HepG2 (cell line): ENCODE measurements at regions not wholly inside any gene's neighbourhood (a gene's known extent, or its start where the extent isn't known, plus 50 kb on each side); places are given as distances from the start of the nearest gene placed in this dataset.

Source experiments
- ATAC-seq: fragments of 200-7000 bp; cut with Tn5 transposase; 3 replicates; pipeline ENCODE4 v1.9.1; 2020; ENCODE audit warnings: mild to moderate bottlenecking, moderate library complexity
- BruUV-seq: library from RNA; stranded (reverse); fragments of 400-500 nt; replicated peaks from 2 replicates; lab custom pipeline; 2021; lab: Mats Ljungman, UMichigan
- CTCF ChIA-PET: fragments of 300-600 bp; formaldehyde crosslinking; extraction: SDS; loops from one replicate; lab custom pipeline; 2021; ENCODE audit warnings: low total read pairs, inconsistent platforms, low intra/inter-chr PET ratio; lab: Yijun Ruan, JAX
- POLR2A ChIA-PET: fragments of 350-600 bp; sonication (Branson Sonifier 250); formaldehyde crosslinking; loops from one replicate; lab custom pipeline; 2020; ENCODE audit warnings: antibody characterized with exemption, inconsistent platforms; lab: Yijun Ruan, JAX
- DNase-seq: peaks from one replicate; pipeline ENCODE4 v3.0.0-alpha.2; 2015; ENCODE audit warnings: low spot score
- FAIRE-seq: peaks from 3 replicates; lab custom pipeline; 2011; peaks lifted over from hg19 to GRCh38; lab: Jason Lieb, UNC
- H2AFZ ChIP-seq: one replicate; pipeline ENCODE4 v1.6.1; 2011; ENCODE audit warnings: low read length, inconsistent platforms
- H3K27ac ChIP-seq: fragments of 300-600 bp; 3 replicates; pipeline ENCODE4 v1.8.0; 2011; ENCODE audit warnings: mixed run types, mild to moderate bottlenecking, mixed read lengths, low read length, inconsistent platforms; ENCODE audit not compliant: insufficient read depth; ENCODE audit errors: extremely low read length
- H3K27me3 ChIP-seq, 2 experiments: fragments of 200-600 bp in 1 of 2; 2 replicates in 1 of 2; 3 replicates in 1 of 2; pipeline versions ENCODE4 v1.6.0 to v1.8.0; 2011; ENCODE audit warnings: low read length in 2 of 2, mild to moderate bottlenecking in 2 of 2, moderate library complexity in 2 of 2, inconsistent platforms in 1 of 2; ENCODE audit not compliant: insufficient read depth in 2 of 2, control insufficient read depth in 1 of 2
- H3K36me3 ChIP-seq, 2 experiments: fragments of 200-600 bp in 1 of 2; replicated peaks in 1 of 2; 2 replicates in 1 of 2; 3 replicates in 1 of 2; pipeline versions ENCODE4 v1.5.1 to v1.8.0; 2011; ENCODE audit warnings: low read length in 2 of 2, inconsistent platforms in 1 of 2; ENCODE audit not compliant: insufficient read depth in 2 of 2, control insufficient read depth in 1 of 2
- H3K4me1 ChIP-seq: 2 replicates; pipeline ENCODE4 v1.5.1; 2012; ENCODE audit warnings: low read length, inconsistent platforms; ENCODE audit not compliant: insufficient read depth
- H3K4me2 ChIP-seq: 2 replicates; pipeline ENCODE4 v1.6.0; 2011; ENCODE audit warnings: low read depth, low read length, inconsistent platforms
- H3K4me3 ChIP-seq, 3 experiments: fragments of 200-600 bp in 1 of 3; sonication (generic), shearing (Covaris generic) in 1 of 3; replicated peaks in 1 of 3; 2 replicates each; pipeline ENCODE4 v1.5.1; 2011 to 2016; ENCODE audit warnings: low read length in 3 of 3, inconsistent platforms in 2 of 3, low read depth in 2 of 3, mild to moderate bottlenecking in 2 of 3, control low read depth in 1 of 3, mixed read lengths in 1 of 3; ENCODE audit not compliant: insufficient read depth in 1 of 3
- H3K79me2 ChIP-seq: one replicate; pipeline ENCODE4 v1.6.1; 2011; ENCODE audit warnings: low read length, inconsistent platforms; ENCODE audit not compliant: insufficient read depth
- H3K9ac ChIP-seq: 2 replicates; pipeline ENCODE4 v1.6.0; 2011; ENCODE audit warnings: mild to moderate bottlenecking, low read depth, low read length, inconsistent platforms; ENCODE audit not compliant: insufficient read depth
- H3K9me3 ChIP-seq: 2 replicates; pipeline ENCODE4 v1.5.1; 2012; ENCODE audit warnings: mild to moderate bottlenecking, low read length
- H4K20me1 ChIP-seq: 2 replicates; pipeline ENCODE4 v1.6.0; 2011; ENCODE audit warnings: inconsistent platforms, mild to moderate bottlenecking, low read length, moderate library complexity; ENCODE audit not compliant: insufficient read depth
- CHD4 ChIP-seq: fragments of 200-600 bp; sonication (generic); IDR thresholded peaks from 2 replicates; pipeline ENCODE4 v1.7.0; 2017; ENCODE audit warnings: mild to moderate bottlenecking, low read length, borderline replicate concordance
- GATA4 ChIP-seq: sonication (generic); IDR thresholded peaks from 2 replicates; pipeline ENCODE4 v1.6.1; 2016; ENCODE audit warnings: antibody characterized with exemption, low read depth, borderline replicate concordance
- HNF4A ChIP-seq: sonication (generic); formaldehyde crosslinking; IDR thresholded peaks from 2 replicates; pipeline ENCODE4 v1.4.0; 2020; ENCODE audit warnings: missing genetic modification reagents
- HOXD1 ChIP-seq: sonication (generic); formaldehyde crosslinking; IDR thresholded peaks from 2 replicates; pipeline ENCODE4 v1.5.0; 2020; ENCODE audit warnings: missing genetic modification reagents
- MED13 ChIP-seq: sonication (generic); formaldehyde crosslinking; IDR thresholded peaks from 2 replicates; pipeline ENCODE4 v1.5.0; 2020; ENCODE audit warnings: missing genetic modification reagents
- ZBTB1 ChIP-seq: sonication (generic); formaldehyde crosslinking; IDR thresholded peaks from 2 replicates; pipeline ENCODE4 v1.4.0; 2020; ENCODE audit warnings: missing genetic modification reagents, borderline replicate concordance
- ZFAT ChIP-seq: sonication (generic); formaldehyde crosslinking; conservative IDR thresholded peaks from 2 replicates; pipeline ENCODE4 v1.8.1; 2023; ENCODE audit warnings: missing genetic modification reagents, inconsistent platforms
- ZNF292 ChIP-seq: sonication (generic); formaldehyde crosslinking; IDR thresholded peaks from 2 replicates; pipeline ENCODE4 v1.8.1; 2022; ENCODE audit warnings: mild to moderate bottlenecking, low read depth, missing genetic modification reagents, borderline replicate concordance
- ZNF335 ChIP-seq: sonication (generic); formaldehyde crosslinking; IDR thresholded peaks from 2 replicates; pipeline ENCODE4 v1.4.0; 2020; ENCODE audit warnings: missing genetic modification reagents
- ZNF530 ChIP-seq: sonication (generic); formaldehyde crosslinking; IDR thresholded peaks from 2 replicates; pipeline ENCODE4 v1.5.0; 2020; ENCODE audit warnings: low read depth, mild to moderate bottlenecking, missing genetic modification reagents
- ZNF547 ChIP-seq: sonication (generic); formaldehyde crosslinking; IDR thresholded peaks from 2 replicates; pipeline ENCODE4 v1.5.1; 2020; ENCODE audit warnings: mild to moderate bottlenecking, missing genetic modification reagents
- ZNF552 ChIP-seq: sonication (generic); formaldehyde crosslinking; IDR thresholded peaks from 2 replicates; pipeline ENCODE4 v1.9.0; 2022; ENCODE audit warnings: missing genetic modification reagents, mild to moderate bottlenecking, borderline replicate concordance
- ZNF746 ChIP-seq: sonication (generic); formaldehyde crosslinking; IDR thresholded peaks from 2 replicates; pipeline ENCODE4 v1.8.0; 2022; ENCODE audit warnings: mild to moderate bottlenecking, missing genetic modification reagents
- WGBS: methylation state at CpG from one replicate; pipeline ENCODE4 v1.1.6; 2017; ENCODE audit warnings: low lambda C conversion rate; 5-methylcytosine and 5-hydroxymethylcytosine counted together
- in situ Hi-C: cut with HindIII; loops from 2 replicates; pipeline ENCODE4 v1.10.0; 2017; ENCODE audit warnings: low pct_unique_long_range_greater_than_20kb; ENCODE audit not compliant: extremely low pct_ligation_motif_present
- intact Hi-C: fragments of 100-400 bp; cut with micrococcal nuclease; formaldehyde crosslinking; loops from one replicate; pipeline ENCODE4 v1.10.0; 2022; ENCODE audit not compliant: unreplicated experiment
- TF ChIP-seq, protein P1 (sequence below): sonication (generic); formaldehyde crosslinking; conservative IDR thresholded peaks from 2 replicates; pipeline ENCODE4 v1.8.0; 2022; ENCODE audit warnings: missing genetic modification reagents
- TF ChIP-seq, protein P2 (sequence below): sonication (generic); formaldehyde crosslinking; IDR thresholded peaks from 2 replicates; pipeline ENCODE4 v1.4.0; 2020; ENCODE audit warnings: mild to moderate bottlenecking, missing genetic modification reagents

DNA sequence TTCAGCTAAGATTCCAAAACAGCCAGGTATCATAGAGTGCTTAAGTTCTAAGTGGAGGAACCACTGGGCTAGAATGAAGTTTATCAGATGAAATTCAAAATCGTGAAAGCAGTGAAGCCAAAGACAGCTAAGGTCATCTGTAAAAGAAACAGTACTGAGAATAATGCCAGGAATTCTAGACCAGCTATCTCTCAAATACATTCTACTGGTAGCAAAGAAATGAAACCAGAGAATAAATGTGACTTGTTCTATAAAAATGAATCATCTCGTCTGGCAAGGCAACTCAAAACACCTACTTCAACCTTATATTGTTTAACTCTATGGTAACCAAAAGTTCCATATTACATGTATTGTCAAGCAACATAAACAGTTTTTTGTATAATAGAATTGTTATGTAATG is 51.3 kb upstream of the RGMB start:
- BruUV-seq: no TSS peak
- no peak overlapping the region for H2AFZ ChIP-seq
- in situ Hi-C loops: no loop called here
- CTCF ChIA-PET: no interaction called here
- ATAC-seq (no peak), FAIRE-seq (no peak), DNase-seq (no peak)
- H3K36me3 ChIP-seq: no peaks in the 10 kb centered on the region
- no peaks in the 10 kb centered on the region for H3K27me3 ChIP-seq
- H3K79me2 ChIP-seq: no peaks in the 10 kb centered on the region
- no peak overlapping the region for H3K27ac ChIP-seq
- POLR2A ChIA-PET: no interaction called here
- no peak overlapping the region for H3K9ac ChIP-seq
- 0% methylated on average over 2 of the region's 2 CpGs for WGBS
- H3K4me1 ChIP-seq: no peaks in the 10 kb centered on the region
- no peaks in the 10 kb centered on the region for H3K9me3 ChIP-seq
- no peak overlapping the region for H3K4me2 ChIP-seq
- TF ChIP-seq ZNF552 (CRISPR knock-in tag) (no peak), ZNF292 (CRISPR knock-in tag) (no peak), HOXD1 (CRISPR knock-in tag) (no peak), CHD4 (no peak), ZBTB1 (no peak), HNF4A (no peak), ZNF547 (no peak), MED13 (no peak), GATA4 (no peak), ZNF746 (CRISPR knock-in tag) (no peak), ZNF530 (CRISPR knock-in tag) (no peak), ZNF335 (CRISPR knock-in tag) (no peak), ZFAT (CRISPR knock-in tag) (no peak)
- TF ChIP-seq, protein P1, sequence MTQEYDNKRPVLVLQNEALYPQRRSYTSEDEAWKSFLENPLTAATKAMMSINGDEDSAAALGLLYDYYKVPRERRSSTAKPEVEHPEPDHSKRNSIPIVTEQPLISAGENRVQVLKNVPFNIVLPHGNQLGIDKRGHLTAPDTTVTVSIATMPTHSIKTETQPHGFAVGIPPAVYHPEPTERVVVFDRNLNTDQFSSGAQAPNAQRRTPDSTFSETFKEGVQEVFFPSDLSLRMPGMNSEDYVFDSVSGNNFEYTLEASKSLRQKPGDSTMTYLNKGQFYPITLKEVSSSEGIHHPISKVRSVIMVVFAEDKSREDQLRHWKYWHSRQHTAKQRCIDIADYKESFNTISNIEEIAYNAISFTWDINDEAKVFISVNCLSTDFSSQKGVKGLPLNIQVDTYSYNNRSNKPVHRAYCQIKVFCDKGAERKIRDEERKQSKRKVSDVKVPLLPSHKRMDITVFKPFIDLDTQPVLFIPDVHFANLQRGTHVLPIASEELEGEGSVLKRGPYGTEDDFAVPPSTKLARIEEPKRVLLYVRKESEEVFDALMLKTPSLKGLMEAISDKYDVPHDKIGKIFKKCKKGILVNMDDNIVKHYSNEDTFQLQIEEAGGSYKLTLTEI (CRISPR knock-in tag): no peak
- TF ChIP-seq, protein P2, sequence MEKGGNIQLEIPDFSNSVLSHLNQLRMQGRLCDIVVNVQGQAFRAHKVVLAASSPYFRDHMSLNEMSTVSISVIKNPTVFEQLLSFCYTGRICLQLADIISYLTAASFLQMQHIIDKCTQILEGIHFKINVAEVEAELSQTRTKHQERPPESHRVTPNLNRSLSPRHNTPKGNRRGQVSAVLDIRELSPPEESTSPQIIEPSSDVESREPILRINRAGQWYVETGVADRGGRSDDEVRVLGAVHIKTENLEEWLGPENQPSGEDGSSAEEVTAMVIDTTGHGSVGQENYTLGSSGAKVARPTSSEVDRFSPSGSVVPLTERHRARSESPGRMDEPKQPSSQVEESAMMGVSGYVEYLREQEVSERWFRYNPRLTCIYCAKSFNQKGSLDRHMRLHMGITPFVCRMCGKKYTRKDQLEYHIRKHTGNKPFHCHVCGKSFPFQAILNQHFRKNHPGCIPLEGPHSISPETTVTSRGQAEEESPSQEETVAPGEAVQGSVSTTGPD (CRISPR knock-in tag): no peak
- no peaks in the 10 kb centered on the region for H4K20me1 ChIP-seq
- intact Hi-C loops: no loop called here
- H3K4me3 ChIP-seq: no peak overlapping the region
